ENCODE measurements at regions not wholly inside any gene's neighbourhood (a gene's known extent, or its start where the extent isn't known, plus 50 kb on each side); places are given as distances from the start of the nearest gene placed in this dataset.

- TF ChIP-seq CTCF (conservative IDR thresholded peaks at IDR 0.05; ENCODE audit: low read length): no peak
- TF ChIP-seq EZH2phosphoT487 (IDR thresholded peaks at IDR 0.05; ENCODE audit: borderline replicate concordance, low read depth, low read length): no peak
These were observed 177.8 kb downstream of the SNX18 start for GRCh38 chr5:54695198-54695966.
